T-cell (primary cell): ENCODE measurements at regions not wholly inside any gene's neighbourhood (a gene's known extent, or its start where the extent isn't known, plus 50 kb on each side); places are given as distances from the start of the nearest gene placed in this dataset.
A peak's percentile ranks its signal among the peaks of the same experiment; 100 is the strongest.
"Not testable (repeated sequence)": the region's sequence is repeated elsewhere in the genome, so short reads cannot be mapped to it uniquely, and the experiment has no call there.

Source experiments
- ATAC-seq, 4 experiments: fragments of 200-7000 bp in 3 of 4; fragments of 150-1000 bp in 1 of 4; cut with Tn5 transposase; replicated peaks in 1 of 4; 1 replicate in 3 of 4; 2 replicates in 1 of 4; pipeline ENCODE4 v1.10.0; 2021; ENCODE audit warnings: moderate library complexity in 3 of 4, mild to moderate bottlenecking in 2 of 4, moderate number of reproducible peaks in 1 of 4
- CTCF ChIA-PET, 2 donors: fragments of 300-600 bp; sonication (Branson Sonifier 250); formaldehyde crosslinking; loops; one replicate each; lab custom pipeline; 2022; ENCODE audit warnings: antibody characterized with exemption in 2 of 2; lab: Charles Lee
- POLR2A ChIA-PET, 2 donors: fragments of 300-600 bp; sonication (Branson Sonifier 250); formaldehyde crosslinking; loops; one replicate each; lab custom pipeline; 2022; ENCODE audit warnings: antibody characterized with exemption in 2 of 2; lab: Charles Lee
- DNase-seq, 35 experiments: peaks; one replicate each; pipeline versions ENCODE4 v3.0.0 to v3.0.0-alpha.2; 2013 to 2023
- H3K27ac ChIP-seq: one replicate; pipeline ENCODE4 v1.5.1; 2013; ENCODE audit warnings: low read length
- H3K27me3 ChIP-seq, 2 experiments: replicated peaks in 1 of 2; 1 replicate in 1 of 2; 2 replicates in 1 of 2; pipeline versions ENCODE4 v1.6.1 to v1.7.0; 2013; ENCODE audit warnings: low read length in 1 of 2, mixed read lengths in 1 of 2; ENCODE audit not compliant: control insufficient read depth in 2 of 2, insufficient read depth in 2 of 2; ENCODE audit errors: extremely low read depth in 1 of 2
- H3K36me3 ChIP-seq, 2 donors: 1 replicate in 1 of 2; 2 replicates in 1 of 2; pipeline versions ENCODE4 v1.6.1 to v1.7.0; 2013; ENCODE audit warnings: low read length in 1 of 2; ENCODE audit not compliant: control insufficient read depth in 2 of 2, insufficient read depth in 1 of 2; ENCODE audit errors: extremely low read depth in 1 of 2
- H3K4me1 ChIP-seq, 2 experiments: 1 replicate in 1 of 2; 2 replicates in 1 of 2; pipeline versions ENCODE4 v1.6.1 to v1.7.0; 2013; ENCODE audit warnings: low read length in 2 of 2, mixed read lengths in 1 of 2; ENCODE audit not compliant: insufficient read depth in 2 of 2, control insufficient read depth in 1 of 2; ENCODE audit errors: extremely low read depth in 1 of 2
- H3K4me3 ChIP-seq, 2 donors: 1 replicate in 1 of 2; 2 replicates in 1 of 2; pipeline versions ENCODE4 v1.5.1 to v1.7.0; 2013; ENCODE audit warnings: mild to moderate bottlenecking in 2 of 2, low read length in 1 of 2, moderate library complexity in 1 of 2; ENCODE audit not compliant: control insufficient read depth in 1 of 2; ENCODE audit errors: extremely low read depth in 1 of 2
- H3K9me3 ChIP-seq: 2 replicates; pipeline ENCODE4 v1.7.0; 2013
- H3K27ac Mint-ChIP-seq, 2 donors: one replicate each; pipeline ENCODE4 v1.8.0; 2020 to 2021; ENCODE audit warnings: mild to moderate bottlenecking in 2 of 2, mixed read lengths in 2 of 2
- H3K27me3 Mint-ChIP-seq, 2 donors: one replicate each; pipeline ENCODE4 v1.8.0; 2021 to 2022; ENCODE audit warnings: mixed read lengths in 2 of 2
- H3K36me3 Mint-ChIP-seq: one replicate; pipeline ENCODE4 v1.8.0; 2021; ENCODE audit warnings: mixed read lengths
- H3K4me1 Mint-ChIP-seq, 3 donors: one replicate each; pipeline ENCODE4 v1.8.0; 2020 to 2022; ENCODE audit warnings: mixed read lengths in 3 of 3, mild to moderate bottlenecking in 1 of 3
- H3K4me3 Mint-ChIP-seq, 3 donors: one replicate each; pipeline ENCODE4 v1.8.0; 2020 to 2022; ENCODE audit warnings: mild to moderate bottlenecking in 3 of 3, mixed read lengths in 3 of 3, moderate library complexity in 3 of 3
- H3K9me3 Mint-ChIP-seq, 3 donors: one replicate each; pipeline ENCODE4 v1.8.0; 2020 to 2022; ENCODE audit warnings: mixed read lengths in 3 of 3
- WGBS: methylation state at CpG from one replicate; pipeline ENCODE4 v1.1.5; 2013; ENCODE audit warnings: missing lambda C conversion rate; ENCODE audit not compliant: insufficient coverage; 5-methylcytosine and 5-hydroxymethylcytosine counted together

- WGBS: 100% methylated on average over 5 of the region's 9 CpGs
- H3K9me3 Mint-ChIP-seq, H3K4me3 Mint-ChIP-seq, H3K27me3 Mint-ChIP-seq, POLR2A ChIA-PET, ATAC-seq, H3K36me3 Mint-ChIP-seq, H3K27ac Mint-ChIP-seq, H3K27me3 ChIP-seq, H3K9me3 ChIP-seq, H3K4me1 ChIP-seq, H3K4me3 ChIP-seq, H3K36me3 ChIP-seq, CTCF ChIA-PET, H3K27ac ChIP-seq, DNase-seq: not testable (repeated sequence)
- peaks cover 4 to 18% (median 12%) of the 10 kb centered on the region in 3 donors for H3K4me1 Mint-ChIP-seq
Observed at GRCh38 chr17:30726310-30726709, 98.2 kb downstream of the CRLF3 start.

- peak in 2 of 35 experiments; percentile 9 to 15 for DNase-seq
- 83% methylated on average over 5 of the region's 11 CpGs for WGBS
- POLR2A ChIA-PET, ATAC-seq, H3K27me3 ChIP-seq, H3K27ac ChIP-seq, H3K4me3 ChIP-seq, H3K9me3 Mint-ChIP-seq, H3K36me3 ChIP-seq, H3K4me1 Mint-ChIP-seq, H3K4me3 Mint-ChIP-seq, H3K27me3 Mint-ChIP-seq, H3K36me3 Mint-ChIP-seq, H3K9me3 ChIP-seq, H3K27ac Mint-ChIP-seq, H3K4me1 ChIP-seq: not testable (repeated sequence)
- CTCF ChIA-PET: interaction anchor here in 1 of 2 donors (0.6 kb wide), 1 partner anchor 74 kb away, joined by 4 read pairs; no protein-coding TSS in a partner anchor
Observed at GRCh38 chr17:30724034-30724650, 100.3 kb downstream of the CRLF3 start.

GRCh38 chr17:30722114-30722780, 102.2 kb downstream of the CRLF3 start:
- CTCF ChIA-PET, H3K36me3 Mint-ChIP-seq, H3K27ac Mint-ChIP-seq, H3K36me3 ChIP-seq, ATAC-seq, H3K27me3 Mint-ChIP-seq, H3K27me3 ChIP-seq, H3K4me3 ChIP-seq, H3K4me1 ChIP-seq, POLR2A ChIA-PET, H3K9me3 Mint-ChIP-seq, H3K4me1 Mint-ChIP-seq, H3K4me3 Mint-ChIP-seq, H3K27ac ChIP-seq, H3K9me3 ChIP-seq: not testable (repeated sequence)
- DNase-seq: peak in 2 of 35 experiments; percentile 5 to 8
- WGBS: 94% methylated on average over 3 of the region's 12 CpGs

GRCh38 chr17:30720971-30721370, 103.5 kb downstream of the CRLF3 start:
- H3K27ac Mint-ChIP-seq, POLR2A ChIA-PET, H3K27ac ChIP-seq, H3K27me3 ChIP-seq, H3K4me3 Mint-ChIP-seq, H3K4me1 ChIP-seq, H3K36me3 ChIP-seq, H3K9me3 Mint-ChIP-seq, H3K36me3 Mint-ChIP-seq, H3K4me3 ChIP-seq, H3K27me3 Mint-ChIP-seq, ATAC-seq, H3K9me3 ChIP-seq, H3K4me1 Mint-ChIP-seq: not testable (repeated sequence)
- WGBS: 75% methylated on average over 3 of the region's 5 CpGs
- peak in 1 of 35 experiments; percentile 0 for DNase-seq
- CTCF ChIA-PET: interaction anchor here in 1 of 2 donors (0.7 kb wide), 1 partner anchor 17 kb away, joined by 4 read pairs; no protein-coding TSS in a partner anchor

DNA sequence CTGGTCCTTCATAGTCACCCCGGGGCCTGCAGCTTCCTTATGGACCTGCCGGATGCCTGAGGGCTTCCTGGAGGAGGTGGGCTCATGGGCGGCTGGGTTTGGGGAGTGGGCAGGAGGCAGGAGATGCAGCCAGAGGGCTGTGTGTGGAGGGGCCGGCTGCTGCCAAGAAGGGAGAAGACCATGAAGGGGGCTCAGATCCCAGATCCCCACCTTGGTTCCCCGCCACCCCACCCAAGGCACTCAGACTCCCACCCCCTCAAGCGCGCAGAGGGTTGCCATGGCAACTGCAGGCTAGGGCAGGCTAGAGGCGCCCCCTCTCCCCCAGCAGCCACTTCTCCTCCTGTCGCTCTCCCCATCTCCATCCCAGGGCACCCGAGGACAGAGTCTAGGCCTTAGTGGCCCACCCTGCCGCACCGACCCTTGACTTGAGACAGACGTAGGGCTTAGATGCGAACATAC, 104.5 kb downstream of the CRLF3 start:
- DNase-seq: peak in 2 of 35 experiments; percentile 3 to 17
- Histone ChIP-seq H3K27ac (no peak overlapping the region), H3K4me1 (peaks cover 0 to 9% of the 10 kb centered on the region in 2 experiments), H3K27me3 (no peaks in the 10 kb centered on the region), H3K36me3 (no peaks in the 10 kb centered on the region), H3K4me3 (no peak overlapping the region), H3K9me3 (no peaks in the 10 kb centered on the region)
- H3K27me3 Mint-ChIP-seq: no peaks in the 10 kb centered on the region
- no peaks in the 10 kb centered on the region for H3K9me3 Mint-ChIP-seq
- H3K36me3 Mint-ChIP-seq: no peaks in the 10 kb centered on the region
- no peak overlapping the region for H3K4me3 Mint-ChIP-seq
- peaks cover 6 to 7% (median 7%) of the 10 kb centered on the region in 3 donors for H3K4me1 Mint-ChIP-seq
- CTCF ChIA-PET: no interaction called here
- POLR2A ChIA-PET: no interaction called here
- 97% methylated on average over 8 of the region's 14 CpGs for WGBS
- ATAC-seq: no peak
- H3K27ac Mint-ChIP-seq: no peak overlapping the region

- DNase-seq (peak; percentile 41 to 88 (median 69)), ATAC-seq (peak; percentile 64 to 82 (median 78))
- H3K27me3 ChIP-seq, H3K27ac ChIP-seq, H3K27ac Mint-ChIP-seq, H3K27me3 Mint-ChIP-seq, H3K36me3 Mint-ChIP-seq, H3K4me3 ChIP-seq, H3K9me3 Mint-ChIP-seq, H3K4me1 Mint-ChIP-seq, H3K9me3 ChIP-seq, H3K36me3 ChIP-seq, POLR2A ChIA-PET, H3K4me1 ChIP-seq: not testable (repeated sequence)
- 60% methylated on average over 12 of the region's 22 CpGs for WGBS
- CTCF ChIA-PET: interaction anchor here in 1 of 2 donors (0.6 kb wide), 1 partner anchor 138 kb away, joined by 6 read pairs; no protein-coding TSS in a partner anchor
- H3K4me3 Mint-ChIP-seq: peak overlapping the region in 2 of 3 donors; percentile 23 to 41
Observed at GRCh38 chr17:30719131-30719973, 105.1 kb downstream of the CRLF3 start.
